Activated naive CD8-positive, alpha-beta T cell (primary cell): ENCODE measurements at regions not wholly inside any gene's neighbourhood (a gene's known extent, or its start where the extent isn't known, plus 50 kb on each side); places are given as distances from the start of the nearest gene placed in this dataset.
"Not testable (repeated sequence)": the region's sequence is repeated elsewhere in the genome, so short reads cannot be mapped to it uniquely, and the experiment has no call there.

Experiments
- H3K27ac Mint-ChIP-seq: one replicate; pipeline ENCODE4 v1.8.0; 2021; ENCODE audit warnings: mixed read lengths
- H3K27me3 Mint-ChIP-seq: one replicate; pipeline ENCODE4 v1.8.0; 2021; ENCODE audit warnings: mixed read lengths
- H3K36me3 Mint-ChIP-seq: one replicate; pipeline ENCODE4 v1.8.0; 2021; ENCODE audit warnings: mixed read lengths
- H3K4me1 Mint-ChIP-seq: one replicate; pipeline ENCODE4 v1.8.0; 2021; ENCODE audit warnings: low read depth, mixed read lengths
- H3K4me3 Mint-ChIP-seq: one replicate; pipeline ENCODE4 v1.8.0; 2021; ENCODE audit warnings: mild to moderate bottlenecking, mixed read lengths
- H3K9me3 Mint-ChIP-seq: one replicate; pipeline ENCODE4 v1.8.0; 2021; ENCODE audit warnings: low read depth, mixed read lengths

DNA sequence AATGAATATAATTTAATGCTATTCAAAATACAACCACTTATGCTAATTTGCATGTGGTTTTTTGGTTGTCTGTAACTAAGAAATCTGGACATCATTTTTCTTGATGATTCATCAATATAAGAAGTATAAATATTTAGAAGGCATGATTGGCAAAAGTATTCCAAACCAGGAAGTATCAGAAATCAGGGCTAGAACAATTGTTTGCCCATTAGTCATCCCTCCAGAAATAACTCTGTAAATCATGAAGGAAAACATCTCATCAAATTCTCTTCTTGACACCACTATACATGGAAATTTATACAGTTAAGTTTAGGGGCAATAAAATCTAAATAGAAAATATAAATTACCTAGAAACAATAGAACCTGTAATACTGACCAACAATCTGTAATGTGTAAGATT, 554.7 kb upstream of the HS3ST5 start:
- H3K27ac Mint-ChIP-seq, result no peak overlapping the region
- no peak overlapping the region for H3K4me3 Mint-ChIP-seq
- H3K4me1 Mint-ChIP-seq, result no peaks in the 10 kb centered on the region
- no peaks in the 10 kb centered on the region for H3K27me3 Mint-ChIP-seq
- peaks cover 7% of the 10 kb centered on the region for H3K9me3 Mint-ChIP-seq
- no peaks in the 10 kb centered on the region for H3K36me3 Mint-ChIP-seq

DNA sequence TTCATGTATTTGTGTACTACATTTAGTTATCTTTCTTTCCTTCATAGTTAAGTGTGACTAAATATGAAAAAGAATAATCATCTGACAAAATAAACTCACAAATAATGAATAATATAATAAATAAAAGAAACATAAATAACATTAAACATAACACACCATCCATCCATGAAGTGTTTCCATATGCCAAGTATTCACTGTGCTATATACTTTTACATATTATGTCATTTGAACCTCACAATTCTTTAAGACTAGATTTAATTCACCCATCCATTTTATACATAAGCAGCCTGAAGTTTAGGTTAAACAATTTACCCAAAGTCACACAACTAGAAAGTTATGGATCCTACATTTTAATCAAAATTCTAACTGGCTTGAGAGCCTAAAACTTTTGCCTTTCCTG, 549.4 kb upstream of the HS3ST5 start:
- H3K9me3 Mint-ChIP-seq, result peaks cover 4% of the 10 kb centered on the region
- H3K36me3 Mint-ChIP-seq, result no peaks in the 10 kb centered on the region
- no peak overlapping the region for H3K27ac Mint-ChIP-seq
- no peak overlapping the region for H3K4me3 Mint-ChIP-seq
- no peaks in the 10 kb centered on the region for H3K27me3 Mint-ChIP-seq
- H3K4me1 Mint-ChIP-seq, result no peaks in the 10 kb centered on the region

DNA sequence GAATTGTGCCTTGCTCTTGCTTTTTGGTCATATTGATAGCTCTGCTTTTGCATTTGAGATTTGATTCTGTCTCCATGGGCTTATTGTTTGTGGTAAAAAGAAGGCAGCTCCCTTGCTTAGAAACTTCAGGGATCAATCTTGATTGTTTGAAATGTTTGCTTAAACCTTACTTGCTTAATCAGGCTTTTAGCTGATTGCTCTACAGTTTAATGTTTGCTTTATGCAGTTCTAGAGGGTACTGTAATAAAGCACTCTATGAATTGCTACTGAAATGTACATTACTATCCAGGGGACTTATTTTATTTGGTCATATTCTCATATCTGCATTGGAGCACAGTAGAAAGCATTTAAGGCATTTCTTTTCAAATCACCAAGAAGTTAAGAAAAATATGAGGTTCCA, 545.4 kb upstream of the HS3ST5 start:
- Mint-ChIP-seq H3K27me3 (no peaks in the 10 kb centered on the region), H3K9me3 (peaks cover 8% of the 10 kb centered on the region), H3K4me1 (no peaks in the 10 kb centered on the region), H3K27ac (no peak overlapping the region), H3K36me3 (no peaks in the 10 kb centered on the region), H3K4me3 (no peak overlapping the region)

DNA sequence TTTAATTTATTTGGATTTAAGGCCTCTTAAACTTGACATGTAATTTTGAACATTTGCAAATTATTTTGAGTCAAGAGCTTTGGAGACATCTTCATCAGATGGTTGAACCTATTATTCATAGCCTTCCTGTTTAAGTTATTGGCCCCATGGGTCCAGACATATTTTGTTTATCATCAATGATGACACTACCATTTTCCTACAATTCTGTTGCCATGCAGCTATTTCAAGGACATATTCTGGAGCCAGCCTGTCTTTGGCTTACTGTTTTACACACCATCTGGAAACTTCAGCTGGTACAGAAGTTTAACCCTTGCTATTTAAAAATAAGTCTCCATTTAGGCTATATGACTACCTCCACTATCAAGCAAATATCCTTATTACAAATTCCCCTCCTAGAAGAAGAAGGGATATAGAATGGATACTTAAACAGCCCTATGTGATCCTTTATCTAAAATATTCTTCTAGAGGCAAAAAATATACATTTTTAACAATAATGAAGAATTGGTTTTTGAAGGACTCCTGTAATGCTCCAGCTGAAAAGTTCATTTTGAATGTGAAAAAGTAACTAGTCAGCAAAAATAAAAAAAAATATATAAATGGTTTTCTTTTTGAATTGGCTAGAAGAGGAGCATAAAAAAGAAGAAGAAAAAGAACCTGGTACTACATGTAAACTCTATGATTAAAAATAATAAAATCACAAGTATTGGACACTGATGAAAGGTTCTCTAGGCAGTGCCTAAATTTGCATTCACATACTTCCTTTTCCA, 544.0 kb upstream of the HS3ST5 start:
- Mint-ChIP-seq H3K27me3 (no peaks in the 10 kb centered on the region), H3K27ac (no peak overlapping the region), H3K36me3 (no peaks in the 10 kb centered on the region), H3K4me1 (no peaks in the 10 kb centered on the region), H3K9me3 (peaks cover 13% of the 10 kb centered on the region), H3K4me3 (no peak overlapping the region)

DNA sequence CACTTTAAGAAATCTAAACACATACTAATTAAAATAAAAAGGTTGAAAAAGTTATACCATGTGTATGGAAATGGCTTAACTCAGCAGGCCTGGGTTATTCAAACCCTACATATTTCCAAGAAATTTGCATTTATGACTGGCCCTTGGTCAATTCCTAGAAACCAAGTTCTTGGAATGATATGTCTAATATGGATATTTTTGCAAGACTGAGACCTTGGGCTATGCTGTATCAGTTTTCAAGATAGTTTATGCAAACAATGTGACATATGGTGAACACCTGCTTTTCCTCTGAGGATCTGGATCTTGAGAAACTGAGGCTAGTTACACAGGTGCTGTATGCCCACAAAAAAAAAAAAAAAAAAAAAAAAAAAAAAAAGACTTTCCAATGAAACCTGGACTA, 536.9 kb upstream of the HS3ST5 start:
- Mint-ChIP-seq H3K4me1 (no peaks in the 10 kb centered on the region), H3K27ac (no peak overlapping the region), H3K4me3 (no peak overlapping the region), H3K27me3 (no peaks in the 10 kb centered on the region), H3K9me3 (peaks cover 13% of the 10 kb centered on the region), H3K36me3 (no peaks in the 10 kb centered on the region)

DNA sequence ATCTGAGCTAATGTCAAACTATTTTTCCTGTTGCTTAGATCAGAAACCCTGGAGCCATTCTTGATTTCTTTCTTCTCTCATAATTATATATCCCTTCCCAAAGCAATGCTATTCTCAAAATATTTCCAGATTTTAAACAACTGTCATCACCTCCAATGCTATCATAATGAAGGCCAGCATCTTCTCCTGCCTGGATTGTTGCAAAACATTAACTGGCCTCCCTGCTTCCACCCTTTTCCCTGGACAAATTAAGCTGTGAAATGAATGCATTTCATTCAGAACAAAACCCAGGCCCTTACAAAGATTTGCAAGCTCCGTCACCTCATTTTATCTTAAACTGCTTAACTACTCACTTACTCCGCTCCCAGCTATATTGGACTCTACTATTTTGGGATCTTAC, 535.3 kb upstream of the HS3ST5 start:
- Mint-ChIP-seq H3K27me3 (no peaks in the 10 kb centered on the region), H3K27ac (no peak overlapping the region), H3K4me3 (no peak overlapping the region), H3K4me1 (no peaks in the 10 kb centered on the region), H3K9me3 (peaks cover 9% of the 10 kb centered on the region), H3K36me3 (no peaks in the 10 kb centered on the region)

DNA sequence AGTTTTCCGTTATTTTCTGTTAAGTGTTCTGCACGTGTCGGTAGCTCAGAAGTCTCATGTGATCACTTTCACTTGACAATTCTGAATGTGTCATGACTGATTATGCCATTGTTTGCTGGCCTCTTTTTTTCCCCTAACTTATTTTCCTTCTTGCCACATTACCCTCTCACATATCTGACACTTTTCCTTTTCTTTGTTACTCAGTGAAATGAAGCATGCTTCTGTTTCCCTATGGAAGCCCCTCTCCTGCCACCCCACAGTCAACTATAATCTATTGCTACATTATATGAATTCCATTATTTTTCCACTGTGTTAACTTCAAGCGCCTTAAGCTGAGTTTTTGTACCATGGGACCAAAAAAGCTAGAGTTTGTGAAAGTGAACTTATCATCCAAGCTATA, 531.6 kb upstream of the HS3ST5 start:
- no peaks in the 10 kb centered on the region for H3K36me3 Mint-ChIP-seq
- H3K4me3 Mint-ChIP-seq, result no peak overlapping the region
- H3K4me1 Mint-ChIP-seq, result no peaks in the 10 kb centered on the region
- no peak overlapping the region for H3K27ac Mint-ChIP-seq
- no peaks in the 10 kb centered on the region for H3K27me3 Mint-ChIP-seq
- peaks cover 8% of the 10 kb centered on the region for H3K9me3 Mint-ChIP-seq

DNA sequence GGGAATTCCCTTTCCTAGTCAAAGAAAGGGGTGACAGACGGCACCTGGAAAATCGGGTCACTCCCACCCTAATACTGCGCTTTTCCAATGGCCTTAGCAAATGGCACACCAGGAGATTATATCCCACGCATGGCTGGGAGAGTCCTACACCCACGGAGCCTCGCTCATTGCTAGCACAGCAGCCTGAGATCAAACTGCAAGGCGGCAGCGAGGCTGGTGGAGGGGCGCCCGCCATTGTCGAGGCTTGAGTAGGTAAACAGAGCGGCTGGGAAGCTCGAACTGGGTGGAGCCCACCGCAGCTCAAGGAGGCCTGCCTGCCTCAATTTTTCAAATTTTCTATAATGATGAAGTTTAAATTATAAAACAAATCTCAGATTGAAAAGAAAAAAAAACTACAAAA, 522.7 kb upstream of the HS3ST5 start:
- H3K36me3 Mint-ChIP-seq, H3K4me1 Mint-ChIP-seq, H3K27me3 Mint-ChIP-seq, H3K4me3 Mint-ChIP-seq, H3K27ac Mint-ChIP-seq: not testable (repeated sequence)
- H3K9me3 Mint-ChIP-seq, result peaks cover 12% of the 10 kb centered on the region

DNA sequence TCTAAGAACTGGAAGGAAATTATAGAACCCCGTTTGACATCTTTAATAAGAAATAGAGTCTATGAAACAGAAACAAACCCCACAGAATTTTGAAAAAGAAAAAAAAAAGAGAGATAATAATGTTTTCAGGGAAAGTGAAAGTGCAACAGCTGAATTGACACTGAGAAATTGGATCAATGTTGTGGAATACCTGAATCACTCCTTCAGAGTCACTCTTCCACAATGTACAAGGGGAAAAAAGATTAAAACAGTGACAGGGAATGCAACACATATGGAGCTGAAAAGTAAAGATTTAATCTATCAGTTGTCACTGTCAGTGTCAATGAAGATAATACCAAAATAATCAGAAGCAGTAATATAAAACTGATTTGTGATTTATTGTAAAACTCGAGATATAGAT, 520.8 kb upstream of the HS3ST5 start:
- Mint-ChIP-seq H3K9me3 (peaks cover 12% of the 10 kb centered on the region), H3K36me3 (no peaks in the 10 kb centered on the region), H3K27me3 (no peaks in the 10 kb centered on the region), H3K27ac (no peak overlapping the region), H3K4me3 (no peak overlapping the region), H3K4me1 (no peaks in the 10 kb centered on the region)

DNA sequence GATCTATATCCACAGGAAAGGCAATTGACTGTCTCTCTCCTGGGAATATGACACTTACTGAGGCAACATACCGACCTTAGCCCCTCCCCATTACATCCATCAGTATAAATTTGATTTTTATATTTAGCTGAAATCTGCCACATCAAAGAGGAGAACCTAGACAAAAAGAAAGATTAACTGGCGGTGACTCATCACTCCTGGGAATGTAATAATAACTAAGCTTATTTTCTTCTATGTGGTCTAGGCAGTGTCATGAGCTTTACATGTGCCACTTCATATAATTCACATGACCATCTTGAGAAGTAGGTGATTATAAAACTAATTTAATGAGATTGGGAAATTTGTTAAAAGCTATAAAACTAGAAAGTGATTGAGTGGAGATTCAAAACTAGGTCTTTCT, 520.0 kb upstream of the HS3ST5 start:
- no peaks in the 10 kb centered on the region for H3K27me3 Mint-ChIP-seq
- no peaks in the 10 kb centered on the region for H3K36me3 Mint-ChIP-seq
- no peak overlapping the region for H3K4me3 Mint-ChIP-seq
- peaks cover 6% of the 10 kb centered on the region for H3K9me3 Mint-ChIP-seq
- H3K4me1 Mint-ChIP-seq, result no peaks in the 10 kb centered on the region
- no peak overlapping the region for H3K27ac Mint-ChIP-seq

DNA sequence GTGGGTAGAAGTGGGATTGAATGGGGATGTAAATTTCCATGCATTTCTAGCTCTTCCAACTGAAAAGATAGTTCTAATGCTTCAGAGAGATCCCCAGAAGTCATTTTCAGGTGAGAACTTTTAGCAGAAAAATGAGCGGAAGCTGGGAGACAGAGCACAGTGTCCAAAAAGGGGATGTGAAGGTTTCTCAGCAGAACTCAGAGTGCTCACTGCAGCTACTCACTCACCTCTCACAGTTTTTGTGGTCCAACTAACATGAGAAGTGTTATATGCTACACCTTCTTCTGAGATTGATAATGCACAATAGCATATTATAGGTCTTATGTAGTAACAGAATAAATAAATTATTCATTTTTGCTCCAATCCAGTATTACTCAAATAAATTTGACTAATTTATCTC, 519.2 kb upstream of the HS3ST5 start:
- no peaks in the 10 kb centered on the region for H3K4me1 Mint-ChIP-seq
- peaks cover 4% of the 10 kb centered on the region for H3K9me3 Mint-ChIP-seq
- H3K36me3 Mint-ChIP-seq, result no peaks in the 10 kb centered on the region
- no peak overlapping the region for H3K4me3 Mint-ChIP-seq
- H3K27ac Mint-ChIP-seq, result no peak overlapping the region
- no peaks in the 10 kb centered on the region for H3K27me3 Mint-ChIP-seq

DNA sequence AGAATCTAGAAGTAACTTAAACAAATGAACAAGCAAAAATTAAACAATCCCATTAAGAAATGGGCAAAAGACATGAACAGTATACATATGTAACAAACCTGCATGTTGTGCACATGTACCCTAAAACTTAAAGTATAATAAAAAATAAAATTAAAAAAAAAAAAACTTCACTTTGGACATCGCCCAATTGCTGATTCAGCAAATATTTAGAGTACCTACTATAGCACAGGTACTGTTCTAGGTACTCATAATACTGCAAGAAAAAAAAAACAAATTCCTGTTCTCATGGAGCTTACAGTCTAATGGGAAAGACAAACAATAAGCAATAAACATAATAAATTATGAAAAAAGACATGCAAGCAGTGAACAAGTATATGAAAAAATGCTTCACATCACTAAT, 501.5 kb upstream of the HS3ST5 start:
- Mint-ChIP-seq H3K9me3 (peaks cover 15% of the 10 kb centered on the region), H3K4me1 (no peaks in the 10 kb centered on the region), H3K27me3 (no peaks in the 10 kb centered on the region), H3K4me3 (no peak overlapping the region), H3K27ac (no peak overlapping the region), H3K36me3 (no peaks in the 10 kb centered on the region)

DNA sequence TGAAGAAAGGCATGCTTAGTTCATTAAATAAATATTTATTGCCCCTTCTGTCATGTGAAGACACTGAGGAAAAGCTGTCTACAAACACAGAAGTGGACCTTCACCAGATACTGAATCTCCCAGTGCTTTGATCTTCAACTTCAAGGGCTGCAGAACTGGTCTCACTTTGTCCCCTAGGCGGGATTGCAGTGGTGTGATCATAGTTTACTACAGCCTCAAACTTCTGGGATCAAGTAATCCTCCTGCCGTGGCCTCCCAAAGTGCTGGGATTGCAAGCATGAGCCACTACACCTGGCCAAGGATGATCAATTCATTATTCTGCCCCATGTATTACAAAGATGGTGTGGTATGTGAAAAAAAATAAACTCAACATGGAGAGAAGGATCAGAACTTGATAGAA, 496.2 kb upstream of the HS3ST5 start:
- H3K4me3 Mint-ChIP-seq, result no peak overlapping the region
- no peak overlapping the region for H3K27ac Mint-ChIP-seq
- H3K27me3 Mint-ChIP-seq, result no peaks in the 10 kb centered on the region
- peaks cover 8% of the 10 kb centered on the region for H3K9me3 Mint-ChIP-seq
- H3K4me1 Mint-ChIP-seq, result no peaks in the 10 kb centered on the region
- no peaks in the 10 kb centered on the region for H3K36me3 Mint-ChIP-seq

DNA sequence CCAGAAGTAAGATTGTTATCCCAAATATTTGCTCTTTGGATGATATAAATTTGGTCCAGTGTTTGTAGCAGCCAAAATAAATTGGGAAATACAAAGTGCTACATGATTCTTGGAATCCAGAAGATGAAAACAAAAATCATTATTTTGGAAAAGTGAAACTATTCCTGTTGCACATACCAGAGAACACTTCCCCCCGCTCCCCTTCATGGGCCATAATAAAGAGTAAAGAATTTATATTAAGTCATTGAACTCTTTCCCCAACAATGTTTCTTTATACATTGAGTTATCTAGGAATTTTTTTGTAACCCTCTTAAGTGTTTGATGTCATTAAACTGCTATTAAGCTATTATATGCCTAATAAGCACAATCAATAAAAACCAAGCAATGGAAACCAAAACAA, 490.4 kb upstream of the HS3ST5 start:
- no peak overlapping the region for H3K27ac Mint-ChIP-seq
- H3K4me1 Mint-ChIP-seq, result no peaks in the 10 kb centered on the region
- no peaks in the 10 kb centered on the region for H3K36me3 Mint-ChIP-seq
- no peaks in the 10 kb centered on the region for H3K9me3 Mint-ChIP-seq
- no peak overlapping the region for H3K4me3 Mint-ChIP-seq
- no peaks in the 10 kb centered on the region for H3K27me3 Mint-ChIP-seq

DNA sequence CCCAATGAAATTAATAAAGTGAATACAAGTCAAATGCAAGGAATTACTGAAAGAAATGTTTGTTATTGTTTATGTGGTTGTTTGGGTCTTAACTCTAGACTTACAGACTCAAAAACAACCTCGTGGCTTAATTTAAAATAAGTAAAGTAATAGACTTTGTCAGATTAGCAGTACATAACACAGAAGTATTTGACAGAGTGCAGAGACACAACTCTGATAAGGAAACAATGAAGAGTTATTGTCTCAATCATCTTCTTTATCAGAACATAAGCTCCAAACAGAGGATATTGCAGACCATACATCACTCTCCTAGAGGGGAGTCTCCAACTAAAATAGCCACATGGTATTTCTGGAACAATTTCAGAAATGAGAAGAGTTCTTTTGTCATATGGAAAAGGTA, 487.7 kb upstream of the HS3ST5 start:
- Mint-ChIP-seq H3K36me3 (no peaks in the 10 kb centered on the region), H3K4me3 (no peak overlapping the region), H3K9me3 (no peaks in the 10 kb centered on the region), H3K27ac (no peak overlapping the region), H3K4me1 (no peaks in the 10 kb centered on the region), H3K27me3 (no peaks in the 10 kb centered on the region)

DNA sequence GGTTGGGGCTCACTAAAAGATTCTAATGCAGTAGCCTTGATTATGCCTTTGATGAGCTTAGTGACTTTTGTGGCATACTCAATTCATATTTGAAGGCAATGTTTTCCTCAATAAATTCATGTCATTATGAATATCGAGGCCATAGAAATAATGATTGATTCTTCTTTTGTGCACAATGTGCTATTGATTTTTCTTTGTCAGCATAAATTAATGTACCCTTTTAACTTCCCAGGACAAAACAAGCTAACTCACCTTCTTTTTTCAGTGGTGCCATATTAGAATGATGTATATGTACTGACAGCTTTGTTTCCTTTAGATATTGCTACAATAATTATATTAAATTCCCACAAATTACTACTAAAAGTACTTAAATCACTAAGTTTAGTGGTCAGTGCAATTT, 484.3 kb upstream of the HS3ST5 start:
- no peak overlapping the region for H3K27ac Mint-ChIP-seq
- H3K9me3 Mint-ChIP-seq, result no peaks in the 10 kb centered on the region
- H3K27me3 Mint-ChIP-seq, result no peaks in the 10 kb centered on the region
- H3K4me3 Mint-ChIP-seq, result no peak overlapping the region
- no peaks in the 10 kb centered on the region for H3K4me1 Mint-ChIP-seq
- H3K36me3 Mint-ChIP-seq, result no peaks in the 10 kb centered on the region
